H1 (cell line): ENCODE measurements at regions not wholly inside any gene's neighbourhood (a gene's known extent, or its start where the extent isn't known, plus 50 kb on each side); places are given as distances from the start of the nearest gene placed in this dataset.
"Not testable (repeated sequence)": the region's sequence is repeated elsewhere in the genome, so short reads cannot be mapped to it uniquely, and the experiment has no call there.

ENCODE experiments used
- CTCF ChIA-PET: fragments of 300-600 bp; sonication (Branson Sonifier 250); formaldehyde crosslinking; loops from one replicate; lab custom pipeline; 2021; ENCODE audit not compliant: partially characterized antibody; lab: Charles Lee
- POLR2A ChIA-PET: fragments of 300-600 bp; sonication (Branson Sonifier 250); formaldehyde crosslinking; loops from one replicate; lab custom pipeline; 2021; ENCODE audit warnings: inconsistent platforms; ENCODE audit not compliant: partially characterized antibody; lab: Charles Lee
- DNase-seq, 2 experiments: peaks; one replicate each; pipeline versions ENCODE4 v3.0.0 to v3.0.0-alpha.2; 2010 to 2022; ENCODE audit warnings: low spot score in 2 of 2, low read depth in 1 of 2, mixed read lengths in 1 of 2
- FAIRE-seq: peaks from 2 replicates; lab custom pipeline; 2011; peaks lifted over from hg19 to GRCh38; lab: Jason Lieb, UNC
- H2AFZ ChIP-seq: 2 replicates; pipeline ENCODE4 v1.8.1; 2012; ENCODE audit warnings: low read length, inconsistent platforms
- H2AK5ac ChIP-seq: 2 replicates; pipeline ENCODE4 v1.6.1; 2013; ENCODE audit warnings: low read depth, low read length
- H2BK120ac ChIP-seq: replicated peaks from 2 replicates; pipeline ENCODE3; 2013; ENCODE audit warnings: low read depth, low read length, inconsistent platforms
- H2BK12ac ChIP-seq: 2 replicates; pipeline ENCODE4 v1.6.1; 2013; ENCODE audit warnings: low read depth, low read length
- H2BK15ac ChIP-seq: 2 replicates; pipeline ENCODE4 v1.6.1; 2013; ENCODE audit warnings: low read length
- H2BK20ac ChIP-seq: 2 replicates; pipeline ENCODE4 v1.6.1; 2013; ENCODE audit warnings: low read length
- H2BK5ac ChIP-seq: 2 replicates; pipeline ENCODE4 v1.6.1; 2013; ENCODE audit warnings: low read depth, low read length
- H3K14ac ChIP-seq: 2 replicates; pipeline ENCODE4 v1.6.1; 2013; ENCODE audit warnings: inconsistent platforms; ENCODE audit not compliant: insufficient read length
- H3K18ac ChIP-seq: 2 replicates; pipeline ENCODE4 v1.6.1; 2013; ENCODE audit warnings: low read length; ENCODE audit errors: extremely low read depth
- H3K23ac ChIP-seq: 2 replicates; pipeline ENCODE4 v1.6.1; 2013; ENCODE audit warnings: inconsistent platforms; ENCODE audit not compliant: insufficient read length
- H3K23me2 ChIP-seq: 2 replicates; pipeline ENCODE4 v1.6.1; 2013; ENCODE audit warnings: low read depth, low read length
- H3K27ac ChIP-seq: 2 replicates; pipeline ENCODE4 v1.6.1; 2011; ENCODE audit warnings: low read depth, low read length, inconsistent platforms
- H3K27me3 ChIP-seq, 4 experiments: replicated peaks in 1 of 4; 1 replicate in 1 of 4; 2 replicates in 3 of 4; pipeline versions ENCODE4 v1.6.1 to v1.8.1; 2011 to 2013; ENCODE audit warnings: low read length in 3 of 4, mild to moderate bottlenecking in 3 of 4, inconsistent platforms in 2 of 4, mixed read lengths in 2 of 4, moderate library complexity in 1 of 4; ENCODE audit not compliant: control insufficient read depth in 3 of 4, insufficient read depth in 3 of 4; ENCODE audit errors: extremely low read depth in 1 of 4
- H3K36me3 ChIP-seq, 4 experiments: 2 replicates each; pipeline versions ENCODE4 v1.6.1 to v1.8.1; 2011 to 2013; ENCODE audit warnings: mild to moderate bottlenecking in 4 of 4, low read length in 3 of 4, moderate library complexity in 2 of 4, control low read depth in 1 of 4, inconsistent platforms in 1 of 4; ENCODE audit not compliant: insufficient read depth in 4 of 4, control insufficient read depth in 2 of 4
- H3K4ac ChIP-seq: replicated peaks from 2 replicates; pipeline ENCODE3; 2013; ENCODE audit warnings: low read length, low read depth, mixed read lengths, inconsistent platforms; ENCODE audit not compliant: insufficient read length
- H3K4me1 ChIP-seq, 4 experiments: replicated peaks in 1 of 4; 1 replicate in 1 of 4; 2 replicates in 3 of 4; pipeline versions ENCODE4 v1.6.1 to v1.8.1; 2011 to 2013; ENCODE audit warnings: low read length in 3 of 4, inconsistent platforms in 2 of 4, mixed read lengths in 1 of 4; ENCODE audit not compliant: insufficient read depth in 4 of 4, control insufficient read depth in 3 of 4
- H3K4me2 ChIP-seq, 2 experiments: 2 replicates each; pipeline versions ENCODE4 v1.6.1 to v1.8.1; 2011 to 2013; ENCODE audit warnings: low read depth in 2 of 2, low read length in 2 of 2, control low read depth in 1 of 2, inconsistent platforms in 1 of 2, mild to moderate bottlenecking in 1 of 2; ENCODE audit not compliant: insufficient read depth in 1 of 2
- H3K4me3 ChIP-seq, 4 experiments: fragments of 200-600, 300-600 bp in 1 of 4; sonication (generic), shearing (Covaris generic), sonication (Bioruptor Twin) in 1 of 4; 2 replicates each; pipeline versions ENCODE4 v1.5.1 to v1.8.1; 2011 to 2016; ENCODE audit warnings: low read length in 4 of 4, low read depth in 3 of 4, control low read depth in 2 of 4, inconsistent platforms in 2 of 4, mild to moderate bottlenecking in 2 of 4, mixed read lengths in 1 of 4, moderate library complexity in 1 of 4; ENCODE audit not compliant: insufficient read depth in 2 of 4; ENCODE audit errors: extremely low read depth in 1 of 4
- H3K56ac ChIP-seq: replicated peaks from 2 replicates; pipeline ENCODE3; 2013; ENCODE audit warnings: low read depth, mild to moderate bottlenecking, mixed read lengths, low read length, inconsistent platforms; ENCODE audit not compliant: insufficient read length
- H3K79me1 ChIP-seq: 2 replicates; pipeline ENCODE4 v1.6.1; 2013; ENCODE audit warnings: low read depth, low read length, control low read depth
- H3K79me2 ChIP-seq, 2 experiments: 2 replicates each; pipeline versions ENCODE4 v1.6.1 to v1.8.1; 2012 to 2013; ENCODE audit warnings: low read length in 2 of 2, mild to moderate bottlenecking in 2 of 2, inconsistent platforms in 1 of 2; ENCODE audit not compliant: insufficient read depth in 2 of 2, control insufficient read depth in 1 of 2
- H3K9ac ChIP-seq, 4 experiments: replicated peaks in 1 of 4; 1 replicate in 1 of 4; 2 replicates in 3 of 4; pipeline versions ENCODE4 v1.6.1 to v1.8.1; 2011 to 2013; ENCODE audit warnings: low read depth in 3 of 4, low read length in 3 of 4, control low read depth in 2 of 4, mild to moderate bottlenecking in 2 of 4, moderate library complexity in 2 of 4, inconsistent platforms in 1 of 4; ENCODE audit errors: extremely low read depth in 1 of 4
- H3K9me3 ChIP-seq, 2 experiments: 2 replicates each; pipeline versions ENCODE4 v1.6.1 to v1.8.1; 2012 to 2013; ENCODE audit warnings: mild to moderate bottlenecking in 2 of 2, moderate library complexity in 2 of 2, control low read depth in 1 of 2, inconsistent platforms in 1 of 2, low read depth in 1 of 2, low read length in 1 of 2, mixed read lengths in 1 of 2; ENCODE audit not compliant: insufficient read depth in 2 of 2
- H4K20me1 ChIP-seq, 2 experiments: replicated peaks in 1 of 2; 2 replicates each; pipeline versions ENCODE3 to v1.8.1; 2011 to 2013; ENCODE audit warnings: inconsistent platforms in 2 of 2, low read length in 2 of 2, mild to moderate bottlenecking in 1 of 2; ENCODE audit not compliant: insufficient read depth in 2 of 2, control insufficient read depth in 1 of 2
- H4K5ac ChIP-seq: 2 replicates; pipeline ENCODE4 v1.6.1; 2013; ENCODE audit warnings: low read length, low read depth, mixed read lengths, inconsistent platforms; ENCODE audit not compliant: insufficient read length
- H4K8ac ChIP-seq: 2 replicates; pipeline ENCODE4 v1.8.0; 2013; ENCODE audit warnings: mild to moderate bottlenecking, moderate library complexity, low read length, inconsistent platforms; ENCODE audit not compliant: insufficient read depth; ENCODE audit errors: extremely low read depth
- H4K91ac ChIP-seq: replicated peaks from 2 replicates; pipeline ENCODE3; 2013; ENCODE audit warnings: low read length, mixed read lengths, inconsistent platforms; ENCODE audit not compliant: insufficient read length
- WGBS, 2 experiments: shearing (Covaris generic) in 1 of 2; methylation state at CpG; one replicate each; pipeline versions ENCODE4 v1.1.6 to v1.1.7; 2013 to 2015; ENCODE audit warnings: low lambda C conversion rate in 2 of 2, mixed read lengths in 2 of 2, inconsistent platforms in 1 of 2, low coverage in 1 of 2, missing lambda C conversion rate in 1 of 2; ENCODE audit not compliant: insufficient replicate concordance in 2 of 2, insufficient coverage in 1 of 2, insufficient read length in 1 of 2; ENCODE audit errors: extremely low coverage in 1 of 2, missing lambda C conversion rate in 1 of 2; 5-methylcytosine and 5-hydroxymethylcytosine counted together

DNA sequence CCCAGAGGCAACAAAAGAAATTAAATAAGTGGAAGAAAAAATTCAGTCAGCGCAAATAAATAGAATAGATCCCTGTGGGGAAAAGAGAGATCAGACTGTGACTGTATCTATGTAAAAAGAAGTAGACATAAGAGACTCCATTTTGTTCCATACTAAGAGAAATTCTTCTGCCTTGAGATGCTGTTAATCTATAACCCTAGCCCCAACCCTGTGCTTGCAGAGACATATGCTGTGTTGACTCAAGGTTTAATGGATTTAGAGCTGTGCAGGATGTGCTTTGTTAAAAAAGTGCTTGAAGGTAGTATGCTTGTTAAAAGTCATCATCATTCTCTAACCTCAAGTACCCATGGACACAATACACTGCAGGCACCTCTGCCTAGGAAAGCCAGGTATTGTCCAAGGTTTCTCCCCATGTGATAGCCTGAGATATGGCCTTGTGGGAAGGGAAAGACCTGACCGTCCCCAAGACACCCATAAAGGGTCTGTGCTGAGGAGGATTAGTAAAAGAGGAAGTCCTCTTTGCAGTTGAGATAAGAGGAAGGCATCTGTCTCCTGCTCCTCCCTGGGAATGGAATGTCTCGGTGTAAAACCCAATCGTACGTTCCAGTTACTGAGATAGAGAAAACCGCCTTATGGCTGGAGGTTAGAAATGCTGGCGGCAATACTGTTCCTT lies 161.8 kb downstream of the GPX5 start:
- H2BK120ac ChIP-seq, H3K4me1 ChIP-seq, H3K9me3 ChIP-seq, H4K91ac ChIP-seq, H2BK5ac ChIP-seq, FAIRE-seq, H3K4ac ChIP-seq, H3K4me2 ChIP-seq, H3K79me2 ChIP-seq, H3K9ac ChIP-seq, DNase-seq, H4K5ac ChIP-seq, H3K23ac ChIP-seq, H4K8ac ChIP-seq, H4K20me1 ChIP-seq, H2BK15ac ChIP-seq, H3K27me3 ChIP-seq, H3K14ac ChIP-seq, H3K4me3 ChIP-seq, H2AFZ ChIP-seq, H2BK12ac ChIP-seq, H3K79me1 ChIP-seq, H2AK5ac ChIP-seq, H3K56ac ChIP-seq, H3K36me3 ChIP-seq, H3K23me2 ChIP-seq, H2BK20ac ChIP-seq, H3K27ac ChIP-seq, H3K18ac ChIP-seq: not testable (repeated sequence)
- ChIA-PET POLR2A (interaction anchor here (1.0 kb wide), 1 partner anchor 352 kb away, joined by 3 read pairs; no protein-coding TSS in a partner anchor), CTCF (interaction anchor here (0.6 to 1.0 kb wide), 3 partner anchors 11 to 107 kb away, joined by 3 read pairs; no protein-coding TSS in a partner anchor)
- 86% methylated on average over 6 of the region's 7 CpGs; no CpG with 5 or more reads in 1 of the 2 experiments for WGBS, 2 experiments

DNA sequence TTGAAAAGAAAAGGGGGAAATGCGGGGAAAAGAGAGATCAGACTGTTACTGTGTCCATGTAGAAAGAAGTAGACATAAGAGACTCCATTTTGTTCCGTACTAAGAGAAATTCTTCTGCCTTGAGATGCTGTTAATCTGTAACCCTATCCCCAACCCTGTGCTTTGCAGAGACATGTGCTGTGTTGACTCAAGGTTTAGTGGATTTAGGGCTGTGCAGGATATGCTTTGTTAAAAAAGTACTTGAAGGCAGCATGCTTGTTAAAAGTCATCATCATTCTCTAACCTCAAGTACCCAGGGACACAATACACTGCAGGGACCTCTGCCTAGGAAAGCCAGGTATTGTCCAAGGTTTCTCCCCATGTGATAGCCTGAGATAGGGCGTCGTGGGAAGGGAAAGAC lies 166.3 kb downstream of the GPX5 start:
- H3K14ac ChIP-seq, H3K4ac ChIP-seq, H2BK20ac ChIP-seq, H3K18ac ChIP-seq, H3K23ac ChIP-seq, H2BK5ac ChIP-seq, H2AFZ ChIP-seq, DNase-seq, H3K27ac ChIP-seq, H3K4me1 ChIP-seq, H3K4me3 ChIP-seq, H4K5ac ChIP-seq, H3K9me3 ChIP-seq, H3K9ac ChIP-seq, H2AK5ac ChIP-seq, H4K20me1 ChIP-seq, H3K79me1 ChIP-seq, H2BK12ac ChIP-seq, H3K36me3 ChIP-seq, H4K91ac ChIP-seq, CTCF ChIA-PET, FAIRE-seq, H3K56ac ChIP-seq, H2BK120ac ChIP-seq, POLR2A ChIA-PET, H4K8ac ChIP-seq, H3K4me2 ChIP-seq, H3K79me2 ChIP-seq, H2BK15ac ChIP-seq: not testable (repeated sequence)
- Histone ChIP-seq H3K23me2 (peaks cover 13% of the 10 kb centered on the region), H3K27me3 (peaks cover 0 to 31% (median 21%) of the 10 kb centered on the region in 4 experiments; a peak in 6 of 7 replicates)
- 67% methylated on average over 4 of the region's 4 CpGs; no CpG with 5 or more reads in 1 of the 2 experiments for WGBS, 2 experiments
